Effector memory CD4-positive, alpha-beta T cell (primary cell): ENCODE measurements at regions not wholly inside any gene's neighbourhood (a gene's known extent, or its start where the extent isn't known, plus 50 kb on each side); places are given as distances from the start of the nearest gene placed in this dataset.

Experiments
- DNase-seq, 3 donors: peaks; one replicate each; pipeline ENCODE4 v3.0.0-alpha.2; 2020
- H3K27ac ChIP-seq: 2 replicates; pipeline ENCODE4 v1.7.0; 2013; ENCODE audit warnings: mild to moderate bottlenecking, low read length, moderate library complexity; ENCODE audit not compliant: insufficient read depth, poor library complexity, severe bottlenecking
- H3K27me3 ChIP-seq: replicated peaks from 2 replicates; pipeline ENCODE4 v1.7.0; 2013; ENCODE audit warnings: mild to moderate bottlenecking, low read length; ENCODE audit not compliant: insufficient read depth, control insufficient read depth, poor library complexity, severe bottlenecking
- H3K36me3 ChIP-seq: 2 replicates; pipeline ENCODE4 v1.7.0; 2013; ENCODE audit warnings: mild to moderate bottlenecking, low read length, moderate library complexity; ENCODE audit not compliant: control insufficient read depth, insufficient read depth
- H3K4me1 ChIP-seq: 2 replicates; pipeline ENCODE4 v1.7.0; 2013; ENCODE audit warnings: low read length, mild to moderate bottlenecking; ENCODE audit not compliant: control insufficient read depth, insufficient read depth, poor library complexity, severe bottlenecking
- H3K4me3 ChIP-seq: 2 replicates; pipeline ENCODE4 v1.7.0; 2013; ENCODE audit warnings: low read length, low read depth, mild to moderate bottlenecking; ENCODE audit not compliant: insufficient read depth, poor library complexity, severe bottlenecking
- H3K9me3 ChIP-seq: 2 replicates; pipeline ENCODE4 v1.7.0; 2013; ENCODE audit warnings: mild to moderate bottlenecking, low read length, moderate library complexity; ENCODE audit not compliant: control insufficient read depth

DNA sequence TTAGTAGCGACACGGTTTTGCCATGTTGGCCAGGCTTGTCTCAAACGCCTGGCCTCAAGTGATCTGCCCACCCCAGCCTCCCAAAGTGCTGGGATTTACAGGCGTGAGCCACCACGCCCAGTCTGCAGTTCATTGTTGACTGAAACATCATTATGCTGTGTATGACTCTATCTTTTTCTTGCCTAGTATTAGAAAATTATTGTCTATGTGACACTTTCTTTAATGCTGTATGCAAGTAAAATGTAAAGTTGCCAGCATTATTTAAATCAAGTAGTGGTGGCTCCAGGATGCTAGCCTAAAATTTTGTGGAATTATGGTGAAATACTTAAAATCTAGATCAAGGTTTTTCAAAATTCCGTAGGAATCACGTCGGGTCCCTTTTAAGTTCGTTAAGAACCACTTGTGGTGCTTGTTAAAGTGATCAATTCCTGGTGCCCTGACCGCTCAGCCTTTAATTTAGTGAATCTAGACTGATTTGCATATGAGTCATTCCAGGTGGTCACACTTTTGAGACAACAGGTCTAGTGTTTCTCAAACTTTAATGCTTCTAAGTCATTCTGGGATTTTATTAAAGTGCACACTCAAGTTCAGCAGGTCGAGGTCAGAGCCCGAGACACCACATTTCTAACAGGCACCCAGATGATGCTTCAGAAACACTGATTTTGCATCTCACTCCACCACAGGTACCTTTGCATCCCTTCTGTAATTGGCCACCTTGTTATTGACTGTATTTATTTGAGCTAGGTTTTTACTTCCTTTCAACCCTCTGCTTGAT lies 132.6 kb upstream of the MTHFD1L start:
- DNase-seq, result no peak
- Histone ChIP-seq H3K36me3 (no peaks in the 10 kb centered on the region), H3K4me1 (no peaks in the 10 kb centered on the region), H3K27ac (no peak overlapping the region), H3K4me3 (no peak overlapping the region), H3K9me3 (no peaks in the 10 kb centered on the region), H3K27me3 (no peaks in the 10 kb centered on the region)

GRCh38 chr6:150733726-150734125 lies 131.8 kb upstream of the MTHFD1L start:
- H3K27ac ChIP-seq, result no peak overlapping the region
- no peak overlapping the region for H3K4me3 ChIP-seq
- no peaks in the 10 kb centered on the region for H3K36me3 ChIP-seq
- H3K9me3 ChIP-seq, result no peaks in the 10 kb centered on the region
- no peak for DNase-seq
- H3K27me3 ChIP-seq, result no peaks in the 10 kb centered on the region
- H3K4me1 ChIP-seq, result no peaks in the 10 kb centered on the region

DNA sequence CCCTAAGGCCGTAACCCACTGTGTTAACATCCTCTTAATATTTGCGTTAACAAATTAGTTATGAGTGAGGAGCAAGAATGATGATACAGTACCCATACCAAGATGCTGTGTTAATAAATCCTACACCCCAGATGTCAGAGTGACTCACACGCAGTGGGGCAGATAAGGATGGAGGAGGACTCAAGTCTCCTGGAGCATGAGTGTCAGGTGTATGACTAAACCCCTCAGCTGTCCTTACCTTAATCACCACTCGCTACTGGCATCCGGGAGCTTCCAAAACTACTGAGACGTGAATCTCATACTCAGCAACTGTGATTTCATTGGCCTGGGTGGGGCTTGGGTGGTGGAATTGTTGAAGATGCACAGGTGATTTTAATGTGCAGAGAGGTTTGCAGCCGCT lies 131.3 kb upstream of the MTHFD1L start:
- Histone ChIP-seq H3K27me3 (no peaks in the 10 kb centered on the region), H3K9me3 (no peaks in the 10 kb centered on the region), H3K4me1 (no peaks in the 10 kb centered on the region), H3K27ac (no peak overlapping the region), H3K4me3 (no peak overlapping the region), H3K36me3 (no peaks in the 10 kb centered on the region)
- DNase-seq, result no peak

- H3K27ac ChIP-seq, result no peak overlapping the region
- no peaks in the 10 kb centered on the region for H3K36me3 ChIP-seq
- no peaks in the 10 kb centered on the region for H3K27me3 ChIP-seq
- DNase-seq, result no peak
- no peak overlapping the region for H3K4me3 ChIP-seq
- H3K4me1 ChIP-seq, result no peaks in the 10 kb centered on the region
- no peaks in the 10 kb centered on the region for H3K9me3 ChIP-seq
Measured at GRCh38 chr6:150735341-150735851, 130.1 kb upstream of the MTHFD1L start.

DNA sequence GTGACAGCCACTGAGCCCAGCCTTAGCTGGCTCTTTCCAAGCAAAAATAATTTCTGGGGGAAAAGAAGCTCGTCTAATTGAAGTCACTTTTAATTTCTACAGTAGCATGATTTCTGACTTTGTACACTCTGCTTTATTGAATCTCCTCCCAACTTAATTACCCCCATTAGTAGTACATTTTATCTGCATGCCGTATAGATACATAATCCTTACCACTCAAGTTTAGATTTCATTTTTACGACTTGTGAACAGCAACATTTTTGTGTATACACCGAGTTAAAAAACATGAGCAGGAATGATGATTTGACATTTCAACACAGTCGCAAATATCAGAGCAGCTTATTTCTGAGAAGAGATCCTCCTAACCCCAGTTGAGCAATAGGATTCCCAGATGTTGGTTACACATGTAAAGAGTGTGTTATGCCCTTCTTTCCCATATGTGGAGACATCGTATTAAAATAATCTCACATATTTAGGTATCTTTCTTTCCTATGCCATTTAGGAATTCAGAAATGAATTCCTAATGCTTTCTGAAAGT lies 127.3 kb upstream of the MTHFD1L start:
- no peaks in the 10 kb centered on the region for H3K27me3 ChIP-seq
- DNase-seq, result no peak
- no peaks in the 10 kb centered on the region for H3K36me3 ChIP-seq
- no peaks in the 10 kb centered on the region for H3K4me1 ChIP-seq
- no peak overlapping the region for H3K4me3 ChIP-seq
- no peak overlapping the region for H3K27ac ChIP-seq
- H3K9me3 ChIP-seq, result no peaks in the 10 kb centered on the region

- Histone ChIP-seq H3K27ac (no peak overlapping the region), H3K4me3 (no peak overlapping the region), H3K4me1 (no peaks in the 10 kb centered on the region), H3K9me3 (no peaks in the 10 kb centered on the region), H3K27me3 (no peaks in the 10 kb centered on the region), H3K36me3 (no peaks in the 10 kb centered on the region)
- DNase-seq, result no peak
Measured at GRCh38 chr6:150739711-150740349, 125.7 kb upstream of the MTHFD1L start.

DNA sequence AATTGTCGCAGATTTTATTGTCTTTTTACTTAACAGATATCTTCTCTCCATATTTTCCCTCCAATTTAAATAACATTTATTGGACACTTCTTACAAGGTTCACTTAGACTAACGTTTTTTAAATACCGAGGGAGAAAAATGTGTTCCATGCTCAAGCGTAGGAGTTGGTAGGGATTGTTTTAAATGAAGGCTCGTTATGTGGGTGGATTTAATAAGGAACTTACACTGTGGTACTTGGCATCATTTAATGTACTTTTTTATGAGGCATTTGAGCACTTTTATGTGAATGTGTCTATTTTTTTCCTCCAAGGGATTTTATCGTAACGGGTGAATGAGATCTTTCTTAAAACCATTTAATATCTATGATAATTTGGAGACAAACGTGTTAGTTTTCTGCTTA lies 125.0 kb upstream of the MTHFD1L start:
- Histone ChIP-seq H3K9me3 (no peaks in the 10 kb centered on the region), H3K4me1 (no peaks in the 10 kb centered on the region), H3K36me3 (no peaks in the 10 kb centered on the region), H3K27ac (no peak overlapping the region), H3K4me3 (no peak overlapping the region), H3K27me3 (no peaks in the 10 kb centered on the region)
- DNase-seq, result no peak

DNA sequence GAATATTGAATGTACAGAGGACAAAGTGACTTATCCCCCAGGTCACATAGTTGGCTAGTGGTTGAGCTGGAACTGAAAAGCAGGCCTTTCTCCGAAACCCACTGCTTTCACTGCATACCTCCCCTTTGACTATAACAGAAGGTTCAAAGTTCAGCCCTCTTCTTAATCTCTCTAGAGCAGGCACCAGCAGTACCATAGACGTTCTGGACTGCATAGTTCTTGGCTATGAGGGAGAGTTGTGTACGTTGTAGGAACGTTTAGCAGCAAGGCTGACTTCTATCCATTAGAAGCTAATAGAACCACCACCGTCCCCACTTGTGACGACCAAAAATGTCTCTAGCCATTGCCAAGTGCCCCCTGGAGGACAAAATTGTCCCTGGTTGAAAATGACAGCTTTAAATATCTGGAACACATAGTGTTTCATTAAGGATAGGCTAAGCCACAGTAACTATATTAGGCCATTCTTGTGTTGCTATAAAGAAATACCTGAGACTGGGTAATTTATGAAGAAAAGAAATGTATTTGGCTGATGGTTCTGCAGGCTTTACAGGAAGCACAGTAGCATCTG lies 123.8 kb upstream of the MTHFD1L start:
- Histone ChIP-seq H3K36me3 (no peaks in the 10 kb centered on the region), H3K9me3 (no peaks in the 10 kb centered on the region), H3K4me3 (no peak overlapping the region), H3K27ac (no peak overlapping the region), H3K4me1 (no peaks in the 10 kb centered on the region), H3K27me3 (no peaks in the 10 kb centered on the region)
- DNase-seq, result no peak

- H3K4me1 ChIP-seq, result no peaks in the 10 kb centered on the region
- H3K9me3 ChIP-seq, result no peaks in the 10 kb centered on the region
- no peak overlapping the region for H3K4me3 ChIP-seq
- H3K36me3 ChIP-seq, result no peaks in the 10 kb centered on the region
- no peak overlapping the region for H3K27ac ChIP-seq
- H3K27me3 ChIP-seq, result no peaks in the 10 kb centered on the region
- no peak for DNase-seq
Measured at GRCh38 chr6:150744522-150745260, 120.8 kb upstream of the MTHFD1L start.
